D721Med (cell line): ENCODE measurements at regions not wholly inside any gene's neighbourhood (a gene's known extent, or its start where the extent isn't known, plus 50 kb on each side); places are given as distances from the start of the nearest gene placed in this dataset.
"Not testable (repeated sequence)": the region's sequence is repeated elsewhere in the genome, so short reads cannot be mapped to it uniquely, and the experiment has no call there.

Experiments
- DNase-seq: peaks from one replicate; pipeline ENCODE4 v3.0.0; 2011; ENCODE audit warnings: low spot score; ENCODE audit not compliant: insufficient read length
- FAIRE-seq: peaks from 2 replicates; lab custom pipeline; 2011; peaks lifted over from hg19 to GRCh38; lab: Jason Lieb, UNC
- TF ChIP-seq, protein P1 (sequence below): IDR thresholded peaks from 2 replicates; pipeline ENCODE4 v1.5.1; 2012; ENCODE audit warnings: mild to moderate bottlenecking, control low read depth; ENCODE audit not compliant: insufficient read depth; ENCODE audit errors: missing control alignments

DNA sequence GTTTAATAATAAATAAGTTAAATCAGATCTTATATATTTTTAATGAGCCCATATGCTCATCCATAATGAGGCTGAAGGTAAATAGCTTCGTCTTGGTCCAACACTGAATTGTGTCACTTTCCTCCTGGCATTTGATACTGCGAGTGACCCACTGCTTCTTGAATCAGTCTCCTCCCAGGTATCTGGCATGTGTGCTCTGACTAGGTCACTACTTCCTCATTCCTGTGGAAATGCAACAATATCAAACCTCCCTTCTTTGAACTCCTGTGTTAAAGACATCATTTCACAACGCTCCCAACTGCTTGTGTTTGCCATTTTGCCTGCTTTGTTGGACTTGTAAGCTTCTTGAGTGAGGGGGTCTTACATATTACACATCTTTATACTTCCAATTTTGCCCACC lies 157.7 kb downstream of the SLC24A2 start:
- no peak for DNase-seq
- TF ChIP-seq, protein P1, sequence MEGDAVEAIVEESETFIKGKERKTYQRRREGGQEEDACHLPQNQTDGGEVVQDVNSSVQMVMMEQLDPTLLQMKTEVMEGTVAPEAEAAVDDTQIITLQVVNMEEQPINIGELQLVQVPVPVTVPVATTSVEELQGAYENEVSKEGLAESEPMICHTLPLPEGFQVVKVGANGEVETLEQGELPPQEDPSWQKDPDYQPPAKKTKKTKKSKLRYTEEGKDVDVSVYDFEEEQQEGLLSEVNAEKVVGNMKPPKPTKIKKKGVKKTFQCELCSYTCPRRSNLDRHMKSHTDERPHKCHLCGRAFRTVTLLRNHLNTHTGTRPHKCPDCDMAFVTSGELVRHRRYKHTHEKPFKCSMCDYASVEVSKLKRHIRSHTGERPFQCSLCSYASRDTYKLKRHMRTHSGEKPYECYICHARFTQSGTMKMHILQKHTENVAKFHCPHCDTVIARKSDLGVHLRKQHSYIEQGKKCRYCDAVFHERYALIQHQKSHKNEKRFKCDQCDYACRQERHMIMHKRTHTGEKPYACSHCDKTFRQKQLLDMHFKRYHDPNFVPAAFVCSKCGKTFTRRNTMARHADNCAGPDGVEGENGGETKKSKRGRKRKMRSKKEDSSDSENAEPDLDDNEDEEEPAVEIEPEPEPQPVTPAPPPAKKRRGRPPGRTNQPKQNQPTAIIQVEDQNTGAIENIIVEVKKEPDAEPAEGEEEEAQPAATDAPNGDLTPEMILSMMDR, result no peak
- FAIRE-seq, result no peak

DNA sequence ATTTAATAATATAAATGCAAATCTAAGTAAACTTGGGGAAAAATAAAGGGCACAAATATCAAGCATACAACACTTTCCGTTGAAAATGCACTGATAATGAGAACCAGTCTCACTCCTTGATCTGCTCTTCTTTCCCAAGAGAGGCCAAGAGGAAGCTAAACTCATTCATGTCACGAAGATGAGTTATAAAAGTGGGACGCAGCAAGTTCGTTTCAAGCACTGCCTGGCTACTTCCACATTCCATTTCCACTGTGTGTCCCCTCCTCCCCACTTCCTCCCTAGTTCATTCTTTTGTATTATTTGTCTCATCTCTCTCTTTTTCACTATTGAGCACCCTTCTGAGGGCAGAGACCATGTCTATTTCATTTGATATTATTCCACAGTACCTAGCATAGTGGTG lies 158.1 kb downstream of the SLC24A2 start:
- TF ChIP-seq, protein P1, result no peak
- FAIRE-seq, result no peak
- no peak for DNase-seq

DNA sequence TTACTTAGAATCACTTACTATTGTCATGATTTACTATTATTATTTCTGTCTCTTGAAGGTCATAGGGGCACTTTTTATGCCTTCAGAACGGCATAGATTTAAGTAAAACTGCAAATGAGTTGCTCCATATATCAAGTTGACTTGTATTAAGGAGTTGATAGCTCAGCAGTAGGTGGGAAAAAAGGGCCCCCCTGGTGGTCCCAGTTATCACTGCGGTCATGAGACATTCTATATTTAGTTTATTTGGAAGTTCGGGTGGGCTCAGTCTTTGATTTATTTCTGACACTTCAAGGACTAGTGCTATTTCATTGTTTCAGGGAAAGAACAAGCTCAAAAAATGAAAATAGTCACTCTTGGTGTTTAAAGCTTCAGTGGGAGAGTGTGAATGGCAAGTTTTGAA lies 159.3 kb downstream of the SLC24A2 start:
- no peak for FAIRE-seq
- no peak for DNase-seq
- TF ChIP-seq, protein P1, result no peak

DNA sequence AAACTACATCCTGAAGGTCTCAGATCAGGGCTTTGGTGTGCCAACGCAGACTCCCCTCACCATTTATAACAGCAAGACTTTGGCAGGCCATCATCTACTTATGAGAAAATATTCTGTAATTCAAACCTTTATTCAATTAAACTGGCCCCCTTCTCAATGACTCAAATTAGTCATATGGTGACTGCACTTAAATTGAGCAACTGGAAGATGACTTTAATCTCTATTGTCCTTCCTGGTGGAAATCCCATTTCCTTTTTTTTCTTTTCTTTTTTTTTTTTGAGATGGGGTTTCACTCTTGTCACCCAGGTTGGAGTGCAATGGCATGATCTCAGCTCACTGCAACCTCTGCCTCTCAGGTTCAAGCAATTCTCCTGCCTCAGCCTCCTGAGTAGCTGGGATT lies 163.4 kb downstream of the SLC24A2 start:
- not testable (repeated sequence) for FAIRE-seq, DNase-seq

DNA sequence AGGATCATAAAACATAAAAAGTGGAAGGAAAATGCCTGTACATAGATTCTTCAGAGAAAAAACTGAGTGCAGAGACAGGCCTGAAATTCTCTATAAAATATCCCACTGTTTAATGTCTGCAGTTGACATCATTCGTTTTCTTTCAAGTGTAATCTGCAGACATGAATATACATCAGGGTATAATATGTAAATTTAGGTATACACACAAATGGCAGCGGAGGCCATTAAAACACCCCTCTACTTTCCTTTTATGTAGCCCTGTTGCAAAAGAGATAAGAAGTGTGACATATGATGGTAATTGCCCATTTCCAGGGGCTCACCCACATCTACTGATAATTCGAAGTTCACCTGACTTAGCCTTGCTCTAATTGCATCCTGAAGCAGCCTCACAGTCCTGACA lies 164.3 kb downstream of the SLC24A2 start:
- DNase-seq (no peak), FAIRE-seq (no peak)
- TF ChIP-seq, protein P1, result no peak

DNA sequence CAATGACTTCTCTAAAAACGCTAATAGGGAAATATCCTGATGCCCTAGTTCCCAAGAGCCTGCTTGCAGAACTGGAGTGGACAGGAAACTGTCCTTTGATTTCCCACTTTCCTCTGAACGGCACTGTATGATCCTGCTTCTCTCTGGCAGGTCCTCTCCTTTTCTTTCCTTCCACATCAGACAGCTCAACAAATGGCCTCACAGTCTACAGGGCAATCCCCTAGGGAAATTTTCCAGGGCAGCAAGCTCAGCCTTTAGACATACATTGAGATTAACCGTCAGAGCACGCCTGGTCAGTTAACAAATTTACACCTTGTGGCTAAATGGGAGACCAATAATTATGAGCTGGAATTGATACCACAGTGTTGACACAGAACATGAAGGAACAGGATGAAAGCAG lies 164.9 kb downstream of the SLC24A2 start:
- no peak for FAIRE-seq
- no peak for DNase-seq

DNA sequence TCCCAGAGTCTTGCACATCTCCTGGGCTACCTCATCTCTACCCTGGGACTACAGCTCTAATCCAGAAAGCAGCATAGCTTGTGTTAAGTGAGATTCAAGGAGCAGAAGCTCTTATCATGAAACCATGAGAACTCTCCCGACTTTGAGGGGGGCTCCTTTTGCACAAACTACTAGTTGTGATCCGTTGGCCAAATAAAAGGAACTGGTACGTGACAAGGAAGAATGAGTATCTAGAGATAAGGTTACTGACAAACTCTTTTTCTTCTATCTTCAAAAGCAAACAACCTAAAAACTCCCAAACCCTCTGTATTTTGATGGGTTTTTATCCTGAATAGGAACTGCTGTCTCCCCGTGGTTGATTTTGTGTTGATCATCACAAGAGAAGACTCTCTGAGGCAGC lies 168.5 kb downstream of the SLC24A2 start:
- DNase-seq, result no peak
- TF ChIP-seq, protein P1, result no peak
- FAIRE-seq, result no peak

More for the DNA sequence above, 164.9 kb downstream of the SLC24A2 start:
- TF ChIP-seq, protein P1, result no peak

DNA sequence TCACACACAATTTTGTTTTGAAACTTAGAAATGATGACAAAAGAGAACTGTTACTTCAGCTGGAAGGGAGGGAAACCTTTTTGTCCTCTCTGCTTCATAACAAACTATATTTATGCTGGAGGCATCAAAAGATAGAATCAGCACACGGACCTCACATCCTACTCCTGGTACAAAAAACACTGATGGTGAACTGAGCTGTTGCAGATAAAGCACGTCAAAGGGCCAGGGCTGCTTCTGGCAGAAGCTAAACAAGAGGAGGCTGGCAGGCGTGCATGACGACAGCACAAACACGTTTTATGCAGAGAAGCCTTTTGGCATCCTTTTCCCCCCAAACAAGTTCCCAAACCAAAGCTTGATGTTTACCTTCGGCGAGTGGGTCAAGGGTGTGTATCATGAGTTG lies 169.6 kb downstream of the SLC24A2 start:
- DNase-seq (no peak), FAIRE-seq (no peak)
- TF ChIP-seq, protein P1, result no peak
